MG63 (cell line): ENCODE measurements at regions not wholly inside any gene's neighbourhood (a gene's known extent, or its start where the extent isn't known, plus 50 kb on each side); places are given as distances from the start of the nearest gene placed in this dataset.
"Not testable (repeated sequence)": the region's sequence is repeated elsewhere in the genome, so short reads cannot be mapped to it uniquely, and the experiment has no call there.

Experiments
- DNase-seq: peaks from one replicate; pipeline ENCODE4 v3.0.0-alpha.2; 2020
- H3K27me3 ChIP-seq: fragments of 250-450 bp; sonication (Bioruptor Pico); 2 replicates; pipeline ENCODE4 v1.5.1; 2020; ENCODE audit warnings: mild to moderate bottlenecking, moderate library complexity
- H3K36me3 ChIP-seq: fragments of 250-450 bp; sonication (Bioruptor Pico); 2 replicates; pipeline ENCODE4 v1.5.1; 2020; ENCODE audit warnings: mild to moderate bottlenecking, moderate library complexity
- H3K4me3 ChIP-seq: fragments of 250-450 bp; sonication (Bioruptor Pico); 2 replicates; pipeline ENCODE4 v1.5.1; 2020; ENCODE audit warnings: mild to moderate bottlenecking, moderate library complexity
- H3K9me3 ChIP-seq: fragments of 250-450 bp; sonication (Bioruptor Pico); 2 replicates; pipeline ENCODE4 v1.5.1; 2020; ENCODE audit warnings: mild to moderate bottlenecking, moderate library complexity

- H3K27me3 ChIP-seq: no peaks in the 10 kb centered on the region
- DNase-seq: no peak
- no peaks in the 10 kb centered on the region for H3K9me3 ChIP-seq
- no peak overlapping the region for H3K4me3 ChIP-seq
- H3K36me3 ChIP-seq: no peaks in the 10 kb centered on the region
Observed at GRCh38 chr2:8548065-8548618, 133.7 kb upstream of the ID2 start.

GRCh38 chr2:8548619-8549150, 133.2 kb upstream of the ID2 start:
- Histone ChIP-seq H3K27me3 (no peaks in the 10 kb centered on the region), H3K4me3 (no peak overlapping the region), H3K36me3 (no peaks in the 10 kb centered on the region), H3K9me3 (no peaks in the 10 kb centered on the region)
- no peak for DNase-seq

GRCh38 chr2:8549273-8549922, 132.5 kb upstream of the ID2 start:
- H3K4me3 ChIP-seq: no peak overlapping the region
- H3K36me3 ChIP-seq: no peaks in the 10 kb centered on the region
- H3K9me3 ChIP-seq: no peaks in the 10 kb centered on the region
- no peak for DNase-seq
- no peaks in the 10 kb centered on the region for H3K27me3 ChIP-seq

- Histone ChIP-seq H3K27me3 (no peaks in the 10 kb centered on the region), H3K9me3 (no peaks in the 10 kb centered on the region), H3K4me3 (no peak overlapping the region), H3K36me3 (no peaks in the 10 kb centered on the region)
- no peak for DNase-seq
Observed at GRCh38 chr2:8549942-8550341, 131.9 kb upstream of the ID2 start.

- Histone ChIP-seq H3K27me3 (no peaks in the 10 kb centered on the region), H3K36me3 (no peaks in the 10 kb centered on the region), H3K4me3 (no peak overlapping the region), H3K9me3 (no peaks in the 10 kb centered on the region)
- no peak for DNase-seq
Observed at GRCh38 chr2:8550481-8550880, 131.4 kb upstream of the ID2 start.

GRCh38 chr2:8550937-8551621, 130.8 kb upstream of the ID2 start:
- H3K4me3 ChIP-seq: no peak overlapping the region
- DNase-seq: no peak
- H3K27me3 ChIP-seq: no peaks in the 10 kb centered on the region
- H3K9me3 ChIP-seq: no peaks in the 10 kb centered on the region
- no peaks in the 10 kb centered on the region for H3K36me3 ChIP-seq

- no peaks in the 10 kb centered on the region for H3K27me3 ChIP-seq
- DNase-seq: no peak
- no peaks in the 10 kb centered on the region for H3K36me3 ChIP-seq
- no peaks in the 10 kb centered on the region for H3K9me3 ChIP-seq
- no peak overlapping the region for H3K4me3 ChIP-seq
Observed at GRCh38 chr2:8551622-8552074, 130.2 kb upstream of the ID2 start.

- Histone ChIP-seq H3K27me3 (no peaks in the 10 kb centered on the region), H3K9me3 (no peaks in the 10 kb centered on the region), H3K36me3 (no peaks in the 10 kb centered on the region), H3K4me3 (no peak overlapping the region)
- no peak for DNase-seq
Observed at GRCh38 chr2:8552293-8552801, 129.5 kb upstream of the ID2 start.

- no peak overlapping the region for H3K4me3 ChIP-seq
- no peak for DNase-seq
- no peaks in the 10 kb centered on the region for H3K27me3 ChIP-seq
- H3K9me3 ChIP-seq: peaks cover 2% of the 10 kb centered on the region; the same call in 1 of the 2 replicates
- H3K36me3 ChIP-seq: no peaks in the 10 kb centered on the region
Observed at GRCh38 chr2:8553643-8554042, 128.2 kb upstream of the ID2 start.

GRCh38 chr2:8554296-8554806, 127.5 kb upstream of the ID2 start:
- Histone ChIP-seq H3K27me3 (no peaks in the 10 kb centered on the region), H3K9me3 (peaks cover 4% of the 10 kb centered on the region), H3K36me3 (no peaks in the 10 kb centered on the region), H3K4me3 (no peak overlapping the region)
- no peak for DNase-seq

- H3K27me3 ChIP-seq: no peaks in the 10 kb centered on the region
- no peak for DNase-seq
- H3K4me3 ChIP-seq: no peak overlapping the region
- H3K9me3 ChIP-seq: peaks cover 6% of the 10 kb centered on the region
- no peaks in the 10 kb centered on the region for H3K36me3 ChIP-seq
Observed at GRCh38 chr2:8555543-8555942, 126.3 kb upstream of the ID2 start.

GRCh38 chr2:8558096-8558495, 123.8 kb upstream of the ID2 start:
- Histone ChIP-seq H3K27me3 (no peaks in the 10 kb centered on the region), H3K4me3 (no peak overlapping the region), H3K36me3 (no peaks in the 10 kb centered on the region), H3K9me3 (peaks cover 6% of the 10 kb centered on the region)
- DNase-seq: no peak

- Histone ChIP-seq H3K36me3 (no peaks in the 10 kb centered on the region), H3K4me3 (no peak overlapping the region), H3K27me3 (no peaks in the 10 kb centered on the region), H3K9me3 (peaks cover 6% of the 10 kb centered on the region)
- DNase-seq: no peak
Observed at GRCh38 chr2:8558956-8559355, 122.9 kb upstream of the ID2 start.

- Histone ChIP-seq H3K36me3 (no peaks in the 10 kb centered on the region), H3K9me3 (peaks cover 6% of the 10 kb centered on the region)
Observed at GRCh38 chr2:8559805-8560204, 122.1 kb upstream of the ID2 start.

GRCh38 chr2:8561692-8562091, 120.2 kb upstream of the ID2 start:
- H3K9me3 ChIP-seq, H3K36me3 ChIP-seq, H3K27me3 ChIP-seq, H3K4me3 ChIP-seq, DNase-seq: not testable (repeated sequence)

More at GRCh38 chr2:8559805-8560204, 122.1 kb upstream of the ID2 start:
- H3K4me3 ChIP-seq: no peak overlapping the region
- H3K27me3 ChIP-seq: no peaks in the 10 kb centered on the region
- no peak for DNase-seq

GRCh38 chr2:8563814-8564474, 117.9 kb upstream of the ID2 start:
- peaks cover 4% of the 10 kb centered on the region; the same call in 1 of the 2 replicates for H3K9me3 ChIP-seq
- no peaks in the 10 kb centered on the region for H3K36me3 ChIP-seq
- no peaks in the 10 kb centered on the region for H3K27me3 ChIP-seq
- DNase-seq: no peak
- H3K4me3 ChIP-seq: no peak overlapping the region

- peaks cover 2% of the 10 kb centered on the region; the same call in 1 of the 2 replicates for H3K9me3 ChIP-seq
- H3K27me3 ChIP-seq: no peaks in the 10 kb centered on the region
- DNase-seq: no peak
- no peak overlapping the region for H3K4me3 ChIP-seq
- H3K36me3 ChIP-seq: no peaks in the 10 kb centered on the region
Observed at GRCh38 chr2:8564475-8564874, 117.4 kb upstream of the ID2 start.
